ENCODE measurements at regions not wholly inside any gene's neighbourhood (a gene's known extent, or its start where the extent isn't known, plus 50 kb on each side); places are given as distances from the start of the nearest gene placed in this dataset.

DNA sequence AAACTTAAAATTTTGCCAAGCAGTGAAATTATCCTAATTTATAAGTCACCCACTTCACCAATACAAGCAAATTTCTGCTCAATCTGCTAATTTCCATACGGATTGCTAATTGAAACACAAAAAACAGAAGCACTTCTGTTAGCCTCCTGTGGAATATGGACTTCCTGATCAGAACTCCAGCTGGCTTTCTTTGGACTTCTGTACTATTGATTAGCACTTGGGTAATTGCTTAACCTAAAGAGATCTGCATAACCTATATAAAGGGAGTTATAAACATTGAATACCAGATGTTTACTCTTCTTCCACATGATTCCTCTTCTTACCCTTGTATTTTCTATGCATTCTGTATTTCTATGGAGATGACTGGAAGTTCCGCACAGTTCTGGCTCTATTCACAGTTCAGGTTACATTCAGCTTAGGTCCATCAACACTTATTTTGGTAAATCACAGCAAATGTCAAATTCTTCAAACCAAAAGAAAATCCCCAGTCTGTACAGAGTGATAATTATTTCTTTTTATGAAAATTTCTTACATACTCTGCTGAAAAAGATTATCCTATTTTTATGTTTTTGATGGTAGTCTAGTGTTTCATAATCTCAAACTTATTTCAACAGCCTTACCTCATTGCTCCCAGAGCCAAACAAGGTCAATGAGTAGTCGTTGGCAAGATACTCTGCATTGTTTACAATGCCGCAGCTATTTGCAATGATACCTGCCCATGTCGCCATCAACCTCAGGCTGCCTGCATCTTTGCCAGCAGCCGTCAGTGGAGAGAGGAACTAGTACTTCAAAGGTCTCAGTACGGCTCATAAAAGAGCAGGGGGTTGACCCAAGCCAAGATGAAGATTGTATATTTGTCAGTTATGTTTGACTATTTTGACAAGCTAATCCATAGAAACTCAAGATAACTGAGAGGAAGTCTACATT is 225.6 kb downstream of the AHR start:
- peak; percentile 56 for DNase-seq

DNA sequence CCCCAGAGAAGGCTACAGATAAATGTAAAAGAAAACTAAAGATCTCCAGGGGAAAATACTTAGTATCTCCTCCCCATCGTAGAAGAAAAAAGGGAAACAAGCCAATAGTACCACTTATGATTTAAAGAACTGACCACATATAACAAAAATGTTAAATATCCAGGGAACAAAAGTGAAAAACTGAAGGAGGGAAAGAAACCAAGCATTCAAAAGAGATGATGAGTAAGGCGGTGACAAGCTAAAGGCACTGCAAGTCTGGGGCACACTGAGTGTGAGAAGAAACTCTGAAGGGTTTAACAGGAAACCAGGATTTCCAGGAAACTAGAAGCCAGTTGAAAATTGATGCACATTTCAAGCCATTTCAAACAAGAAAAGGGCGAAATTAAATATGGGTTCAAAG is 226.3 kb downstream of the AHR start:
- DNase-seq: peak; percentile 74

DNA sequence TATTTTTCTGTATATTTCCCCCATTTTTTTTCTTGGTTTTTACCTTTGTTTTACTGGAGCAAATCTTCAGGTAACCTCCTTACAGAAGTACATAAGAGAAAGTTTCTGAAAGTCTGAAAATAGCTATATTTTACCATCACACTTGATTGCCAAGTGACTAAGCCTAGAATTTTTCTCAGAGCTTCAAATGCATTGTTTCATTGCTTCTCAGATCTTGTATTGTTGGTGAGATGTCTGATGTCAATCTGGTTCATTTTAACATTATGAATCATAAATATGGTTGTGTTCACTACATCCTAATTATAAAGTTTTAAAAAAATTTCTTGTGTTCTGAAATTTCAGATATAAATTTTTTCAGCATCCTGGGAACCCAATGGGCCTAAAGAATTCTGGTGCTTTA is 228.2 kb downstream of the AHR start:
- DNase-seq: peak; percentile 28

DNA sequence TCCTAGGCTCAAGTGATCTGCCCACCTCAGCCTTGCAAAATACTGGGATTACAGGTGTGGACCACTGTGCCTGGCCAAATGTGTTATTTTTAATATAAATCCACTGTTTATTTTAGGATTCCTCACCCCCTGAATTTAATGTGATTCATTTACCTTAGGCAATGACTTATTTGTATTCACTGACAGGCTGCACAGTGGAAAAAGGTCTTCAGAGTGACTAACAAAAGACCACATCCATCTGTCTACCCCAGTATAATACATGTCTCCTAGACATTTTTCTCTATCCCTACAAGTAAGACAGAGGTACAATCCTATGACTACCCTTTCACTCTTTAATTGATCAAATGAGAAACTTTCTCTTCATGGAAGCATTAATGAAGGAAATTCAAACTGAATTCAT is 230.2 kb downstream of the AHR start:
- no peak for DNase-seq

DNA sequence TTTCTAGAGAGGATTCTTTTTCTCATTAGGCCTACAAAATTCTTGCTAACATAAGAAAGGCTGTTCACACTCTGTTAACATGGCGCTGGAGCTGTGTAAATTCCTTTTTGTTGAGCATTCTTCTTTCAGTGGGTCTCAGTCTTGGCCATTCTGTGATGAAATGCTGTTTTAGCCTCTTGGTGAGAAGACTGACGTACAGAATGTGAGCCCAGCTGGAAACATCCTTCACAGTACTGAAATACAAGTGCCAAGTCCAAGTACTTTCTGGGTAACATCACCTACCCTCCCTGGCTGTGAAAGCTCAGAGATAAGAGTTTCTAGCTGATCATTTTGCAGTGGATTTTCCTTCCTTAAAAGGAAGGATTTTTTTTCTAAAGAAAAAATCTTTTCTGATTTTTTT is 231.8 kb downstream of the AHR start:
- peak; percentile 75 for DNase-seq

DNA sequence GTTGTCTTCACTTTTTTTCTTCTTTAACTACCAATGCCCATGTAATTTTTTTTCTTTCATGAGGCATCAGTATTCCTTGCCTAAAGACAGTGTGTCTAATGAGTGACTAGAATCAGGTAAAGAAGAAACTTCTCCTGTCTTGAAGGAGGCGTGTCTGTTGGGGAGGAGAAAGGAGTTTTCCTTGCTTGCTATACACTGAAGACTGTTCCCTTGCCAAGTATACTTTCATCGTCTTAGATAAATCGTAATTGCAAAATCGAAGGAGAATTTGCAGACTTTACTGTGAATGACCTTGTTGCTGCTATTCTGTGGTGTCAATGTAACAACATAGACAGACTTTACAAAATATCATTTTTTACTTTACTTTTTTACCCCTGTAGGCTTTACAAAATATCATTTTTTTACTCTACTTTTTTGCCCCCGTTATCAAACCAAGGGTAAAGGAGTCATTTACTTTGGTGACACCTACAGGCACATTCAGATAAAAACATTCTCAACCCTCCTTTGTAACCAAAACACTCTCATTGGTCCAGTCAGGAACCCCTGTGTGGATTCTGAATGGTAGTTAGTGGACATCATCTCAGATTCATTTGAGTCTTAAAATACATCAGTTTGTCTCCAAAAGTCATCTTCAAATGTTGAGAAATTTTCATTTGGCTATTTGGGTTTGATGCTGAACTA is 232.4 kb downstream of the AHR start:
- DNase-seq: no peak

DNA sequence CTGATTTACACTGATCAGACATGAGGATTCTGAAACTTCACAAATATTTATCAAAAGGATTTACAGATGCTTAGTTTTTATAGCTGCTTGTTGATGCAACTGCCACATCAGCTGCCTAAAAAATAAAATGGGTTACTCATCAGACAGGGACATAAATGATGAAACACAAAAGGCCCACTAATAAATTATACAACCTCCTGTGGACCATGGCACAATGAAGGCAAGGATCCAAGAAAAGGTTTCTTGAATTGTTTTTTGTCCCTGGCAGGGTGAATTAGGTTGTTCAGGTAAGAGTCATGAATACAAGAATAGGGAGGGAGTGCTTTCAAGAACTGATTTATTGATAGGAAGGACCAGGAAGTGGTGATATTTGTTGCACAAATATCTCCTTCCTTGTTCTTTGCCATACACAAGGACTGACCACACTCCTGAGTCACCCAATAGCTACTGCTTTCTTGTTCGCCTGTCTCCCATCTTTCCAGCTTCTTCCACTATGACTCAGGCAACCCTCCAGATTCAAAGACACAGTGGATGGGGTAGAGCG is 234.5 kb downstream of the AHR start:
- DNase-seq: peak; percentile 95

DNA sequence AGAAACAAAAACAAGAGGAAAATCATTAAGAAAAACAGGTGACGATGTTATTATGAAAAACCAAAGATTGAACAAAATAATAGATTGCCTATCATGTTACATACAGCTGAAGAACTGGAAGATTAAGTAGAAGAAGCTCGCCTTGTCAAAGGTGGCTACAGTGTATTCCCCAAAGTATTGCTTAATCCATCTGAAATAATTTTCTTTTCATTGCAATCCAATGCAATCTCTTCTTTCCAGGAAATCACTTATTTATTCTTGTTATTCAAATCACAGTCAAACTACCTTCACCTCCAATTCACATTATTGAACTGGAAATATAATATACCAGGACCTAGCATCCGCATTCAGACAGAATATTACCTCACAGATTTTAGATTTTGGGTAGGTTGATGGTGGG is 235.9 kb downstream of the AHR start:
- no peak for DNase-seq

DNA sequence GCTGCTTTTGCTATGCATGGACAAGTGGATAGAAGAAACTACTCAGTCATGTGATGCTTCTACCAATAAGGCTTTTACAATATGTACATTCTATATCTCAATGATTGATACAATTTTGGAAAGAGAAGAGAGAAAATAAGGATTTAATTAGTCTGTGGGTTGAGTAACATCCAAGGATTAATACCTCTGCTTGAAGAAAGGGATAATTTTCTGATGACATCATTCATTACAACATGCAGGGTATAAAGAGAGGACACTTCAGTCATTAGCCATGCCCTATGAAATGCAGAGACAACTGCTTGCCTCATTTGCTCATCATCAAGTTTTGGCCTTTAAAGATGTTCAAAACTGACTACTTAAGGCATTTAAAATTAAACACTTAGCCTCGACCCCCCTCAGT is 237.3 kb downstream of the AHR start:
- DNase-seq: peak; percentile 92

DNA sequence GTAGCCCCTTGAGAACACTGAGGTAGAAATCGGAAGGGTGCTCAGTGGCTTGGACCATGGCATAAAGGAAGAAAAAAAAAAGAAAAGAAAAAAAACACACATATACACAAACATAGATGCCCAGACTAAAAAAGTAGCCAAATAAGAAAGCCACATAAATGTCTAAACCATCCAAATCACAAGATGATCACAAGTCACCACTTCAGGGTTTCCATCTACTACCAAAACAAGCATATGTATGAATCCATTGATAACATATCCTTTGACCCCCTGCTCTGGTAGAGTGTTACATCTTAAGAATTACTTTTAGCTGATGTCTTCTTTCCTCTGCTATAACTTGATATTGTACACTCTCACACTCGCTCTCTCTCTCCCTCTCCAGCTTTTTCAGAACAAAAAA is 245.9 kb downstream of the AHR start:
- DNase-seq: no peak

DNA sequence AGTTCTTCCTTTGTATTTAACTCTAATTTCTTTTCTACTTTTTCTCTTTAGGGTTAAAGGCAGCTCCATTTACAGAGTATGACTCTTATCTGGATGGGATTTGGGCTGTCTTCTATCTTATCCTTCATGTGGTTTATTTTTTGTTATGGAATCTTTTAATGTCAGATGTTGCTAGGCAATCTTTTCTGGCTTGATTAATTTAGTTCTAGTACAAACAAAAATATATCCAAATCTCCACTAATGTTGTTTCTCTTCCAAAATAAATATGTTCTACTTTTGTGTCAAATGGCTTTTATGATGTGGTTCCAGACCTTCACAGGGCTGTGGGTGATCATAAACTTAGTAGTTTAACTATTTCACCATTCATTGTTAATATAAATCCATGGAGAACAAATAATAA is 246.9 kb downstream of the AHR start:
- no peak for DNase-seq

DNA sequence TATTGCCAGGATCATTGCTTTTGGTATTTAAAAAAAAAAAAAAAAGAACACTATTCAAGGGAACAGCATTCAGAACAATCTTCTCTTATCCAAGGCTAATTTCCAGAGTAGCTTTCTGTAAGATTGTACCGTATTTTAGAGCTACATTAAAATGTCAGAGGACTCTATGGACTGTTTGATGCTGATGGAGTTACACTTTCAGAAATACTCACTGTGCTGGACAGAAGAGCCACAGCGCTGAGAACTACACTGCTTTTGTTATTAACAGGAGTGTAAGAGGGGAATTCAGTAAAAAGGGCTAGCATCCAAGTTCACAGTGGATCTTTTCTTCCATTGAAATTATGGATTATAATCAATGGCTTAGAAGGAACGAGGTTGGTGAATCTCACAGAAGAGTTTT is 247.7 kb downstream of the AHR start:
- DNase-seq: no peak

DNA sequence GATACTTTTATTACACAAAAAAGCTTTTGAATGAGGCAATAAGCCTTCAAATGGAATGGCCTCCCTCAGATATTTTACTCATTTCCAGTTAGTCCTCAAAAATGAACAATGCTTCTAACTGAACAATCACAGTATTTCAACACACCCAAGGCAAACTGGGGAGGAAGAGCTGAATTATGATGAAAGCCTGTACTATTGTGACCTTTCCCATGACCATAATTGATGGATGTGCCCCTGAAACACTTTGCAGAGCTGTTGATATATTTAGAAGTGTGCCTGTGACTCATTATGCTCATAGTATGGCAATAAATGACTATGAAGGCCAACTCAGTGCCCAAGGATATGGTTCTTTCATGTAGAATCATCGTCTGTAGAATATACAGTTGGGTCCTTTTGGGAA is 248.1 kb downstream of the AHR start:
- DNase-seq: peak; percentile 81

DNA sequence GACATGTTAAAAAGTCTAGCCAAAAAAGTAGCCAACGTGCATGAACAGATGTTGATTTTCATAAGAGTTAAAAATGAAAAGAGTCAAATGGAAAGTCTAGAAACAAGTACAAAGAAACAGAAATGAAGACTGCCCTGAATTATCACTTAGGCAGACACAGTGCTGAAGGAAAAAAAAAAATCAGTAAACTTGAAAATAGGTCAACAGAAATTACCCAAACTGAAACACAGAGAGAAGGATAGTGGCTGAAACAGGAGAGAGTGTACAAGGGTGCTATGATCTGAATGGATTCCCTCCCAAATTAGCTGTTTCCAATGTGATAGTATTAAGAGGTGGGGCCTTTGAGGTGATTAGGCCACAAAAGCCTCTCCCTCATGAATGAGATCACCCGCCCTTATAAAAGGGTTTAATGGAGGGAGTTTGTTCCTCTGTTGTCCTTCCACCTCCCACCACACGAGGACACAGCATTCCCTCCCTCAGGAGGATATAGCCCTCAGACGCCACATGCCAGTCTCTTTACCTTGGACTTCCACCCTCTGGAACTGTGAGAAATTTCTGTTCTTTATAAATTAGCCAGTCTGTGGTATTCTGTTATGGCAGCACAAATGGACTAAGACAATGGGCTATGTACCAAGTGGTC is 249.7 kb downstream of the AHR start:
- DNase-seq: no peak

DNA sequence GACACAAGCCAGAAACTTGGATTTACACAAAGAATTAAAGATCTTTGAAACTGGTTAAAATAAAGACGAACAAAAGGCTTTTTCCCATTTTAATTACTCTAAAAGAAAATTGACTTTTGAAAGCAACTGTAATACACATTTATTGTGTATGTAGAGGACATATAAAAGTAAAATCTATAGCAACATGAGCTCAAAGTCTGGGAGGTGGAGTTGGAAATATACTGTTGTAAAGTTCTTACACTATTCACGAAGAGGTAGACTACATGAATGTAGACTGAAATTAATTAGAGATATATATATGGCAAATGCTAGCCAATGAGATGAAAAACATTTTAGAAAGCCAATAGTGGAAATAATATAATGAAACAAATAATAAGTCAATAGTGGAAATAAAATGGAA is 251.0 kb downstream of the AHR start:
- DNase-seq: no peak

DNA sequence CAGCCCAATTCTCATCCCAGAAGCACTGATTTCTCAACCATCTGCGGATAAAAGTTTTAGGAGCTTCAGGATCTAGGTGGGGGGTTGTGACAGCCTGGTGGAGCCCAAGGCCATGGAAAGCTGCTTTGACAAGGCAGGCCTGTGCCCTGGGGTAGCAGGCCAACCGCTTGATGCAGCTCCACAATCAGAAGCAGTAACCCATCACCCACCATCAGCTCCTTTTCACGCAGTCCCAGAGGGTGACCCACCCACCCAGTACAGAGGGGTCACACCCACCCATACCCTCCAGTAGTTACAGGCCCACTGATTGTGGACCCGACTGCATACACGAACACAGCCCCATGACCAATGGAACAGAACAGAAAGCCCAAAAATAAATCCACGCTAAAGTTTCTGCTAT is 253.9 kb downstream of the AHR start:
- DNase-seq: no peak

DNA sequence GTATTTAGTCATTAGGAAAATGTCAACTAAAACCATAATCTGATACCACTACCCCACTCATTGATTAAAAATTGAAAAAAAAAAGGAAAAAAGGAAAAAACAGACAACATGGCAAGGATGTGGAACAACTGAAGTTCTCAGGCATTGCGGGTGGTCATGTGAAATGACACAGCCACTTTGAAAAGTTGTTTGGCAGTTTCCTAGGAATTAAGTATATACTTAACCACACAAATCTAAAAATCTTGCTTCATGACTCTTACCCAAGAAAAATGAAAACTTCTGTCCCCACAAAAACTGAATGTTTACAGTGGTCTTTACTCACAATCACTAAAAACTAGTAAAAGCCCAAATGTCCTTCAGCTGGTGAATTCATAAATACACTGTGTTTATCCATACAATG is 254.5 kb downstream of the AHR start:
- peak; percentile 34 for DNase-seq

DNA sequence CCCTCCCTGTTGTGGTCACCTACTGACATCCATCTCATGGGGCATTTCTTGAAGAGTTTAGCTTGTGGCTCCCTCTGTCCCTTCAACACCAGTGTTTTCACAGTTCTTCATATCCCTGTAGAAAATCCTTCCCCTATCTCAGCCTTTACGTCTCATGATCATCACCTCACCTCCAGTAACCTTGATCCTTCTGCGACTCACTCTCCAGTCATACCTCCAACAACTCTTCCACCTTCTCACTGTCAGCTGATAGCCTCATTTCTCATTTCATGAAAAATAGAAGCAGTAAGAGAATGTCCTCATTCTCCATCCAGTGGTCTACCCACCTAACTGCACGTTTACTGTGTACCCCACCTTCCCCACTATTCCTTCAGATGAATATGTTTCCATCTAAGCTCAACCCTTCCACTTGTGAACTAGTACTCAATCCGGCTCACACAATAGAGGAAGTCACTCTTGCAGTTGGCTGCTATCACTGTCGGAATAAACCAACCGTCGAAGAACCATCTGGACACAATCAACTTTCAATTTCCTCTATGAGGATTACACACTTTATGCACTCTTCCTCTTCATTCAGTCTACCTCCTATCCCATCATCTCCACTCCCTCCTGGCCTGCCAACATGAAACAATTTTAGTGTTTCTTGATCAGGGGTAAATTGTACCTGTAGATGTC is 256.0 kb downstream of the AHR start:
- no peak for DNase-seq

DNA sequence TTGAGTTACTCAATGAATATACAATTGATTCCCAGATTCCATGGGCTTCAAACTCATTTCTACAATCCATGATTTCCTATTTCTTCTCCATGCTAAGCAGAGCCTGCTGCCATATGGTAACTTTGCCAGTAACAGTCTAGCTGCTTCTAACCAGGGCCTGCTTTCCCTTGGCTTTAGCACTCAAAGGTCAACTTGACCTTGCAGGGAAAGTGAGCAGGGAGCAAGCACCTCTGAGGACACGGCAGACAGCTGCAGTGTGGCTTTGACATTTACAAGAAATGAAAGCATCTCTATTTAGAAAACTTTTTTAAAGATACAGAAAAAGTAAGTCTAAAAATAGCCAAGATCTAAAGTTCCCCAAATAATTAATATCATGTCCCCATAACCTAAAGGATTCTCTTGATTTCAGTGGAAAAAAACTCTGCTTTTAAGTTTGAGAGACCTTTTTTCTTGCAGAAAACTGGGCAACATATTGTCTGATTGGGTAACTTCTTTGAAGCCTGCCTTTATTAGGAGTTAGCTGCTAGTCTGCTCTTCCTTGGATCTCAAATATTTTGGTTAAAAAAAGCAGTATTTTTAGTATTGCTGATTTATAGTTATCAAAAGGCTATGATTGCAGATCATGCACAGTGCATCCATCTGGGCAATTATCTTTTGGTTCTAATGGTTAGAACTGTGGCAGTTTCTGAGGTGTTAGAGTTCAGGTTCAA is 257.9 kb downstream of the AHR start:
- DNase-seq: no peak

DNA sequence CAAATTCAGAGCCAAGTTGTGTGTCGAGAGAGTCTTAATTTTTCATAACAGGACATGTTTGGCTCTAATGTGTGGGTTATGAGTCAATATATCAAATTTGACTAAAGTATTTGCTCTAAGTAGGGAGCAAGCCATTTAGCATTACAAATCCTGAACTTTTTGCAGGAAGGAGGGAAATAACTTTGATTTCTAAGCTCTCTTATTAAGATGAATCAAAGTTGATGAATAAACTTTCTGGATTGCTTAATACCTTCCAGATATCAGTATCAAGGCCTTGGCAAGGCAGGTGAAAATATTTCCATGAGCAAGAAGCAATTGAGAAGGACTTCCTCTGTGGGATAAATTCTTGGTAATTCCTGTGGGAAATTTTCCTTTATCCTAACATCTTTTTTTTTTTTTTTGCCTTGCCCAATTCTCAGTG is 258.8 kb downstream of the AHR start:
- DNase-seq: peak; percentile 60

DNA sequence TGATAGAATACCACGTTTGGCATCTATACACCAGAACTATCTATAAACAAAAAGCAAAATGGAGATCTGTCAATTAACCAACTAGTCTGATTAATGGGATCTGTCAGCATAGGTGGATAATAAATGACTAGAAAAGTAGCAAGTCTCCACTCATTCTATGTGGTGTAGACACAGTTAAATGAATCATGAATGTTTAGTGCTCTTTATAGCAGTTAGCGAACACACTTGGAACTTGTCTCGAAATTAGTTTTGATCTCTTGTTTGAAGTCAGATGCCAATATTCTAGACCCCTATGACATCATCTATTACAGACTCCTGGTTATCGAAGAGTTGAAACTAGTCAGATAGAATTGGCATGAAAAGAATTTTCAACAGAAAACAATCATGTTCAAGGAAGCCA is 259.7 kb downstream of the AHR start:
- no peak for DNase-seq

Measured in fibroblast of skin of abdomen (primary cell).